T follicular helper cell (primary cell): ENCODE measurements at regions not wholly inside any gene's neighbourhood (a gene's known extent, or its start where the extent isn't known, plus 50 kb on each side); places are given as distances from the start of the nearest gene placed in this dataset.
A peak's percentile ranks its signal among the peaks of the same experiment; 100 is the strongest.
"Not testable (repeated sequence)": the region's sequence is repeated elsewhere in the genome, so short reads cannot be mapped to it uniquely, and the experiment has no call there.

ENCODE experiments used
- DNase-seq: peaks from one replicate; pipeline ENCODE4 v3.0.0-alpha.2; 2020; ENCODE audit warnings: low read depth

DNA sequence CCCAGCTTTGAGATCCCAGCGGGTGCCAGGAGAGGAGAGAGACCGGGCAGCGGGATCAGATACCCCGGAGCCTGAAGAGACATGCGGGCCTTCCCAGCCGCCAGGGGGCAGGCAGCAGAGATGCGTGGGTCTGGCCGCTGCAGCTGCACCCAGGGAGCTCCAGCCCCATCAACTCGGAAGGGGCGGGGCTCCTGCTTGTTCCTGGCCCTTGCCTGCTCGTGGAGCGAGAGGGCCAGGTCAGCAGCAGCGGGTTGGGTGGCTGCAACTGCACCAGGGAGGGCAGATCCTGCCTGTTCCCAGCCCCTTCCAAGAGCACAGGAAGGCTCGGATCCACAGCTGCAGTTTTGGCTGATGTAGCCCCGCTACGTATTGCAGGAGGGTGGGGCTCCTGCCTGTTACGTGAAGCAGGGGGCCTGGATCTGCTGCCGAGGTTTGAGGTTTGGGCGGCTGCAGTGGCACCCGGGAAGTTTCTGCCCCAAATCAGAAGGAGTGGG, 532.8 kb downstream of the RFPL4B start:
- peak; percentile 6 for DNase-seq

DNA sequence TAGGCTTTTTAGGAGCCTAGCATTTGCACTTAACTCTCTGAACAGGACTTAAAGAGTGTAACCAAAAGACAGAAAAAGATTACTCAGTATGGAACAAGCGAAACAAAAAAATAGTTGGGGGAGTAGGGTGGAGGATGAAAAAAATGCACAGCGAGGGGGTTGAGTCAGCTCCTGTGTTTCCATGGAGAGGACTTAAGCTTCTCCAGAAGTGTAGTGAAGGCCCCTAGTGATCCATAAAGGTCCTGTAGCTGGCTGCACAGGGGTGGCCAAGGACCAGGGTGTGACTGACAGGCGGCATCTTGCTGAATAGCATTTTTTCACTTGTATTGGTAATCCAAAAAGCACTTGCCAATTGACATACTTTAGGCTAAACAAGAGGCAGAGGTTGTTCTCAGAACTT, 533.9 kb downstream of the RFPL4B start:
- no peak for DNase-seq

DNA sequence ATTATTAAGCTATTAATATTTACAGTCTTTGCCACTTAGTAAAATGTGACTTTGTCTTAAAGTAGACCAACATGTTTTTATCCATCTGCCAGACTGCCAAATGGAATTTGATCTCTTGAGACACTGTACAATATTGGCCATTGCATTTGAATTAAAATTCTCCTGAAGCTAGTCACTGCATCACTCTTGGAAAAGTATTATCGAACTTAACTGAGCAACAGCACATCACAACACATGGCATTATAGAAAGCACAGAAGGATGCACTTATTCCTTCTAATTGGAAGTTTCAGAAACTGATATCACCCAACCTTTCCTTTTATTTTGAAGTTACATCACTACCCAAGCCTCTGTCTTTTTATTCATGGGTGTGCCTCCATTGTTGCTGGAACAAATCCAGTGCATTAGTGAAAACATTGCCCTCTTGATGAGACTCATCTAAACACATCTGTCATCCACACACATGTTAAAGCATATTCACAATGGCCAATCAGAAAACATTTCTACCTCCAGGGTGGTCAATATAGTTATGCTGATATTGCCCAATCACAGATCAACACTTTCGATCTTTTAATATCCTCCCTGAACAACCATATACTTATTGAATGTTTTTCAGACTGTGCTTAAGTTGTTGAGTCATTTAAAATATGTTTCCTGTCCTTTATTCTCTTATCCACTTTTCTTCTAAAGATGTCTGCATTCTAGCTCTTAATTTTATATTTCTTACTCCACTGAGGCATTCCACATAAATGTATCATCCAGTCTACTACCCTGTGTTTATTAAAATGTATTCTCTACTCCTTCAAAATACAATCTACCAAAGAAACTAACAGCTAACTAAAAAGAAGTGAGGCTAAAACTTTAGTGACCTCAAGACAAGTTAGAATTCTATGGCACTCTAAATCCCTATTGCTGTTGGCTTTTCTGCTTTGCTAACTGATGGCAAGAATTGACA, 535.0 kb downstream of the RFPL4B start:
- no peak for DNase-seq

DNA sequence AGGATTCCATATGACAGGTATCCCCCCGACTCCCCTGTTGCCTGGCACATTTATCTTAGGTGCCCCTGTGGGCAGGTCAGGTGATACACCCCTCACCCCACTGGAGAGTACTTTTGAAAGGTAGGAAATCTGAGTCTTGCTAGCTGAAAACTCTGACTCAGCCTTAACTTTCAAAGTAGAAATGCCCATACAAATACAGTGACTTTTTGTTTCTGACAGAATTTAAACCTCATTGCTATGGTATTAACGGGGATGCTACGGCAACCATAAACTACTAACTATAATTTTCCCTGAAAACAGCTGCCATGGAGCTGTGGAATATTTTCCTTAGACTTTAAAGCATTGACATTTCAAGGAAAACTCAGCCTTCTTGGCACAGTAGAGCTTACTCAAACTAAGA, 536.0 kb downstream of the RFPL4B start:
- DNase-seq = no peak

GRCh38 chr6:112886415-112886814, 539.3 kb downstream of the RFPL4B start:
- no peak for DNase-seq

- not testable (repeated sequence) for DNase-seq
Measured at GRCh38 chr6:112887424-112887823, 540.3 kb downstream of the RFPL4B start.

GRCh38 chr6:112899541-112899940, 552.4 kb downstream of the RFPL4B start:
- DNase-seq = no peak

DNA sequence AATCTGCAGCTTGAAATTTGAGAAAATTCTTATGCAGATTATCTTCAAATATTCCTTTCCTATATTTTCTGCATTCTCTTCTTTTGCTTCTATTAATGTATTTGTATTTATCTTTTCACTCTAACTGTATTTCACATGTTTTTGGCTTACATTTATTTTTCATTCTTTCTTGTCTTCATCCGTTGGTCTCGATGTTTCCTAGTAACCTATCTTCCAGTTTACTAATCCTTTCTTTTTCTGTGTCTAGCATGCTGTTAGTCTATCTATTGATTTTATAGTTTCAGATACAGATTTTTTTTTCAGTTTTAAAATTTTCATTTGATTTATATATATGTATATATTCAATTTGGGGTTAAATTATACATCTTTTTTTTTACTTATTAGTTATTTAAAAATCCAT, 556.2 kb downstream of the RFPL4B start:
- DNase-seq = no peak

GRCh38 chr6:112906726-112907125, 559.6 kb downstream of the RFPL4B start:
- DNase-seq = no peak

- no peak for DNase-seq
Measured at GRCh38 chr6:112909781-112910180, 562.7 kb downstream of the RFPL4B start.

GRCh38 chr6:112910256-112910655, 563.1 kb downstream of the RFPL4B start:
- no peak for DNase-seq

GRCh38 chr6:112911959-112912358, 564.8 kb downstream of the RFPL4B start:
- DNase-seq = no peak

- no peak for DNase-seq
Measured at GRCh38 chr6:112912416-112913101, 565.4 kb downstream of the RFPL4B start.

DNA sequence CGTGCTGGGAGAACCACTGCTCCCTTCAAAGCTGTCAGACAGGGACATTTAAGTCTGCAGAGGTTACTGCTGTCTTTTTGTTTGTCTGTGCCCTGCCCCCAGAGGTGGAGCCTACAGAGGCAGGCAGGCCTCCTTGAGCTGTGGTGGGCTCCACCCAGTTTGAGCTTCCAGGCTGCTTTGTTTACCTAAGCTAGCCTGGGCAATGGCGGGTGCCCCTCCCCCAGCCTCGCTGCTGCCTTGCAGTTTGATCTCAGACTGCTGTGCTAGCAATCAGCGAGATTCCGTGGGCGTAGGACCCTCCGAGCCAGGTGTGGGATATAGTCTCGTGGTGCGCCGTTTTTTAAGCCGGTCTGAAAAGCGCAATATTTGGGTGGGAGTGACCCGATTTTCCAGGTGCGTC, 572.6 kb downstream of the RFPL4B start:
- not testable (repeated sequence) for DNase-seq

- no peak for DNase-seq
Measured at GRCh38 chr6:112920994-112921393, 573.9 kb downstream of the RFPL4B start.

GRCh38 chr6:112923940-112924587, 576.9 kb downstream of the RFPL4B start:
- DNase-seq = no peak

DNA sequence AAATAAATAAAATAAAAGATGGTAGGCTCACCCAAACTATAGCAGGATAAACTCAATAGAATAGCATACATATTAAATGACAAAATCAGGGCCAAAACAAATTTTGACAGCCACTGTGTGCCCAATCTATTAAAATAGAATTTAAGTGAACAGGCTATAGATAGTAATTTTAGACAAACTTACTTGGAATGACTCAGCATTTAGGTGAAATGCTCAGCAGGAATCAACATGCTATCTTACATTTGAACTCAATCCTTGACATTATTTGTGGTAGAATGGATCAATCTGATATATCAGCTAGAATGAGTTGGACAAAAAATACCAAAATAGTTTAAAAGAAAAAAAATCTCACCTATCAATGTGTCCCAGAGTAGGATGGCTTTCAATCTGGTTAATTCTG, 578.6 kb downstream of the RFPL4B start:
- no peak for DNase-seq

- DNase-seq = no peak
Measured at GRCh38 chr6:112927641-112928320, 580.7 kb downstream of the RFPL4B start.

GRCh38 chr6:112929641-112930040, 582.5 kb downstream of the RFPL4B start:
- DNase-seq = no peak

GRCh38 chr6:112931832-112932231, 584.7 kb downstream of the RFPL4B start:
- DNase-seq = no peak

DNA sequence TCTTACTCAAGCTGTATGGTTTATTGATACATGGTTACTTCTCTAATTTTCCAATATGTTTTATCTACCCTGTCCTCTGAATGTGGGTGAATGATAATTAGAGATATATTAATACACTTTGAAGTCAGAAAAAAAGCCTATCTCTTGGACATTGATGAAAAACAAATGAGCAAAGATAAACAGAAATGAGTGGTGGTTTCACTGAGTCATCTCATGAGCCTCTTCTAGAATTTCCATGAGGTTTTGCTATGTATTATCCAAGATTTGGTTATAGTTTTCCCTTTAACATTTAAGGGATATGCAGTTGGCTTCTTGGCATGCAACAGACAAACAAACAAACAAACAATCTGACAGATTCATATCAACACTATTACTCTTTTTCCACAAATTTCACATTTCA, 586.8 kb downstream of the RFPL4B start:
- DNase-seq = no peak
